ENCODE measurements at regions not wholly inside any gene's neighbourhood (a gene's known extent, or its start where the extent isn't known, plus 50 kb on each side); places are given as distances from the start of the nearest gene placed in this dataset.

- in situ Hi-C loops (cut with HindIII; ENCODE audit: low pct_unique_long_range_greater_than_20kb, low sequenced_read_pairs): no loop called here
- DNase-seq (ENCODE audit: low read depth, low spot score): no peak
Measured at GRCh38 chr6:169964486-169965180, 213.2 kb downstream of the ERMARD start.

GRCh38 chr6:169963581-169964297 is 212.3 kb downstream of the ERMARD start:
- no peak for DNase-seq (ENCODE audit: low read depth, low spot score)
- in situ Hi-C loops (cut with HindIII; ENCODE audit: low pct_unique_long_range_greater_than_20kb, low sequenced_read_pairs): no loop called here

GRCh38 chr6:169962604-169963469 is 211.4 kb downstream of the ERMARD start:
- in situ Hi-C loops (cut with HindIII; ENCODE audit: low pct_unique_long_range_greater_than_20kb, low sequenced_read_pairs): no loop called here
- no peak for DNase-seq (ENCODE audit: low read depth, low spot score)

GRCh38 chr6:169961772-169962561 is 210.5 kb downstream of the ERMARD start:
- no peak for DNase-seq (ENCODE audit: low read depth, low spot score)
- in situ Hi-C loops (cut with HindIII; ENCODE audit: low pct_unique_long_range_greater_than_20kb, low sequenced_read_pairs): no loop called here

GRCh38 chr6:169960886-169961611 is 209.6 kb downstream of the ERMARD start:
- in situ Hi-C loops (cut with HindIII; ENCODE audit: low pct_unique_long_range_greater_than_20kb, low sequenced_read_pairs): no loop called here
- DNase-seq (ENCODE audit: low read depth, low spot score): no peak

GRCh38 chr6:169960521-169960885 is 209.1 kb downstream of the ERMARD start:
- no peak for DNase-seq (ENCODE audit: low read depth, low spot score)
- in situ Hi-C loops (cut with HindIII; ENCODE audit: low pct_unique_long_range_greater_than_20kb, low sequenced_read_pairs): no loop called here

GRCh38 chr6:169960003-169960344 is 208.6 kb downstream of the ERMARD start:
- no peak for DNase-seq (ENCODE audit: low read depth, low spot score)
- in situ Hi-C loops (cut with HindIII; ENCODE audit: low pct_unique_long_range_greater_than_20kb, low sequenced_read_pairs): no loop called here

DNA sequence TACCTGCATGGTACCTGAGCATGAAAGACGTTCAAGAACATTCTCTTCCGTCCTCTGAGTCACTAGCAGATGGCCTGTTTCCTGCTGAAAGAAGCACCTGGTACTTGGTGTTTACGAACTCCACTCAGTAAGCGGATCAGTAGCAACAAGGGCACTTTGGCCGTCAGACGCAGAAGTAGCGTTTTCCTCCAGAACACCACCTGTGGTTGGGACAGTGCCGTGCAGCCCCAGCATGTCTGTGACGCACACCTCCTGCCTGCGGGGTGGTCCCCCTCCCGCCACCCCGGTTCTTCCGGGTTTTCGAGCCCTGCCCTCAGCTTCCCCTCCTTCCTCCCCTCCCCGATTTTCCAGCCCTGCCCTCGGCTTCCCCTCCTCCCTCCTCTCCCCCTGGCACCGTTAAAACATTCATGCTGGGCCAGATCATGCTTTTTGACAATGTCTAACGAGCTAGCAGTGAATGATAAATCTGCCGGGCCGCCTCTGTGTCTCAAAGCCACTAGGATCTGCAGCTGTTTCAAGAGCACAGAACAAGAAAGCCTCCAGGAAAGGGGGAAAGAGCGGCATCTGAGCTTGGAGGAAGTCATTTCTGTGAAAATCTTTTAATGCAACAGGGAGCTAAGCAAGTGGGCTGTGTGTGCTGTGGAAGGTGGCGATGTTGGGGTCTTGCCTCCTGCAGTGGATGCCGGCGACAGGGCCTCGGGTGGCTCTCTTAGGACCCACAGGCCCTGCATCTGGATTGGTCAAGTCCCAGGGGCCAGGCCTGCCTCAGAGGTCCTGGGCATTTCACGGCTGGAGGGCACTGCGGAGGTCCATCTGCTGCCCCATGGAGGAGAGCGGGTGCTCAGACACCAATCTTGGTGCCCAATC is 207.9 kb downstream of the ERMARD start:
- no peak for DNase-seq (ENCODE audit: low read depth, low spot score)
- in situ Hi-C loops (cut with HindIII; ENCODE audit: low pct_unique_long_range_greater_than_20kb, low sequenced_read_pairs): no loop called here

DNA sequence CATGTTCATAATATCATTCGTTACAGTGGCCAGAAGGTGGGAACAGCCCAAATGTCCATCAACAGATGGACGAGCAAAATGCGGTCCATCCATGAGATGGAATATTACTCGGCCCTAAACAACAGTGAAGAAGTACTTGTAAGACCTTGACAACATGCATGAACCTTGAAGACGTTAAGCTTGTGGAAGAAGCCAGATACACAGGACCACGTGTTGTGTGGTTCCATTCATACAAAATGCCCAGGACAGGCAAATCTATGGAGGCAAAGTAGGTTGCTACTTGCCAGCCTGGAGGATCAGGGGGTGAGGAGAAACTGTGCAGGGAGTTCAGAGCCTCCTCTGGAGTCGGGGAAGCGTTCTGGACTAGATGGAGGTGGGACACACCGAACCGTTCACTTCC is 207.1 kb downstream of the ERMARD start:
- no peak for DNase-seq (ENCODE audit: low read depth, low spot score)
- in situ Hi-C loops (cut with HindIII; ENCODE audit: low pct_unique_long_range_greater_than_20kb, low sequenced_read_pairs): no loop called here

DNA sequence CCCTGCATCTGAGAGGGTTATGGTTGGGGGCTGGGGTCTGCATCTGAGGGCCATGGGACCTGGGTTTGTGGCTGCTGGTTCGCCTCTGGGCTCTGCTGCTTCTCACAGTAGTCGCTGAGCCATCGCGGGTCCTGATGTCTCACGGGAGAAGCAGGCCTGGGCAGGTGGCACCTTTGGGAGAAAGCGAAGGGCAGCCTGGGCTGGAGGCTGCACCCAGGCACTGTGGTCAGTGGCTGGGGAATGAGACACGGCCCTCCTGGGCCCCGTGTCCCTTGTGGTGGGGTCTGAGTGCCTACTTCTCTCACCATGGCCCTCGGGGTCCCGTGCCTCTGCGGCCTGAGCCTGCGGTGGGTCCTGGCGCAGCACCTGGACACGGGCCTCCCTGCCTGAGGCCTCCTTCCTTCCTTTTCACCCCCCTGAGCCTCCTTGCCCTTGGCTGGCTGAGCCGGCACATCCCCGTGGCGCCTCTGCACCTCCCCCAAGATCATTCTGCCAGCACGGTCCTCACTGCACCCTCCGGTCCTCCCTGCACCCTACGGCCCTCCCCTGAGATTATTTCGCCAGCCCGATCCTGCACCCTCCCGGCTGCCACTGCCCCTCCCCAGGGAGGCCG is 206.0 kb downstream of the ERMARD start:
- in situ Hi-C loops (cut with HindIII; ENCODE audit: low pct_unique_long_range_greater_than_20kb, low sequenced_read_pairs): no loop called here
- no peak for DNase-seq (ENCODE audit: low read depth, low spot score)

GRCh38 chr6:169956580-169956979 is 205.2 kb downstream of the ERMARD start:
- no peak for DNase-seq (ENCODE audit: low read depth, low spot score)
- in situ Hi-C loops (cut with HindIII; ENCODE audit: low pct_unique_long_range_greater_than_20kb, low sequenced_read_pairs): no loop called here

GRCh38 chr6:169955731-169956437 is 204.5 kb downstream of the ERMARD start:
- in situ Hi-C loops (cut with HindIII; ENCODE audit: low pct_unique_long_range_greater_than_20kb, low sequenced_read_pairs): no loop called here
- no peak for DNase-seq (ENCODE audit: low read depth, low spot score)

DNA sequence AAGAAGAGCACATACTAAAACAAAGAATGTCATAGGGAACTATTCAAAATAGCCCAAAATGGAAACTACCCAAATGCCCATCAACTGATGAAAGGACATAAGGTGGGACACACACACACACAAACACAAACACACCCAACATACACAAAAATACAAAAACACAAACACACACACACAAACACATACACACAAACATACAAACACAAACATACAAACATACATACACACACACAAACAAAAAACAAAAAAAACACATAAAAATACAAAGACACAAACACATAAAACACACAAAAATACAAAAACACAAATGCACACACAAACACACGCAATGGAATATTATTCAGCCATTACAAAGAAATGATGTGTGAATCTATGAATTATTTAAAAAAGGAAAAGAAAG is 203.6 kb downstream of the ERMARD start:
- in situ Hi-C loops (cut with HindIII; ENCODE audit: low pct_unique_long_range_greater_than_20kb, low sequenced_read_pairs): no loop called here
- DNase-seq (ENCODE audit: low read depth, low spot score): no peak

DNA sequence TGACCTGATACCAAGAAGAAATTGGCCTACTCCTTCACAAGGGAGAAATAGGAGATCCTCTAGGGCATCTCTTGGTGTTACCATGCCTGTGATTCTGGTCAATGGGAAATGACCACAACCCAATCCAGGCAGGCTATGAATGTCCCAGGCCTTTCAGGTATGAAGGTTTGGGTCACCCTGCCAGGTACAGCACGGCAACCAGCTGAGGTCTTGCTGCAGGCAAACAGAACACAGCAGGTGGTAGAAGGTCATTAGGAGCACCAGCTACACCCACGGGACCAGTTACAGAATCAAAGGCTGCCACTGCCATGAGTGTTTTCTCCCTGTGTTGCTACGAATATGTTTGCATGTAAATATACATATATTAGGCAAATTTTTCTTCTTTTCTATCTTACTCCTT is 202.3 kb downstream of the ERMARD start:
- DNase-seq (ENCODE audit: low read depth, low spot score): no peak
- in situ Hi-C loops (cut with HindIII; ENCODE audit: low pct_unique_long_range_greater_than_20kb, low sequenced_read_pairs): no loop called here

DNA sequence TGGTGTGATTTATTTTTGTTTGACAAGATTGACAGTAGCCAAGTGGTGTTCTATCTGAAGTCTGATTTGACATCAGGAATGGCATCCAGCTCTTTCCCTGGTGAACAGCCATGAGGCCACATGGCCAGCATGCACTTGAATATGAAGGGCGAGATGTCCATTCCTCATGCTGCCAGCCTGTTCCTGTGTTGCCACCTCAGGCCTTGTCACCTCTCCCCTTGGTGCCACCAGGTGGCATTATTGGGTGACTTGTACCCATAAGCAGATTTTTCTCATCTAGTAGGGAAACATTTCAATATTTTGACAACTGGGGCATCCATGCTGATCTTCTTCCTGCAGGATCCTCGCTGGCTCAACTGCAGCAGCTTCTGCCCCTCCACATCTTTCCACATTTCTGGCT is 199.1 kb downstream of the ERMARD start:
- DNase-seq (ENCODE audit: low read depth, low spot score): peak; percentile 5
- in situ Hi-C loops (cut with HindIII; ENCODE audit: low pct_unique_long_range_greater_than_20kb, low sequenced_read_pairs): no loop called here

All from SK-MEL-5 (cell line).